HL-60 (cell line): ENCODE measurements at regions not wholly inside any gene's neighbourhood (a gene's known extent, or its start where the extent isn't known, plus 50 kb on each side); places are given as distances from the start of the nearest gene placed in this dataset.

Experiments
- CTCF ChIP-seq: IDR thresholded peaks from one replicate; pipeline ENCODE4 v1.5.1; 2011; ENCODE audit warnings: low read length, control low read depth, inconsistent platforms; ENCODE audit not compliant: insufficient read depth
- GABPA ChIP-seq: IDR thresholded peaks from 2 replicates; pipeline ENCODE4 v1.6.1; 2012; ENCODE audit warnings: low read depth
- POLR2AphosphoS5 ChIP-seq: IDR thresholded peaks from 2 replicates; pipeline ENCODE4 v1.6.1; 2012; ENCODE audit warnings: low read depth

GRCh38 chr4:62135565-62136156, 935.5 kb downstream of the ADGRL3 start:
- TF ChIP-seq GABPA (no peak), CTCF (no peak), POLR2AphosphoS5 (no peak)
